ENCODE measurements at regions not wholly inside any gene's neighbourhood (a gene's known extent, or its start where the extent isn't known, plus 50 kb on each side); places are given as distances from the start of the nearest gene placed in this dataset. TPM values are rescaled to one million over a fixed set of nuclear protein-coding genes. Genes with fewer than 3 reads are reported as not detected.

DNA sequence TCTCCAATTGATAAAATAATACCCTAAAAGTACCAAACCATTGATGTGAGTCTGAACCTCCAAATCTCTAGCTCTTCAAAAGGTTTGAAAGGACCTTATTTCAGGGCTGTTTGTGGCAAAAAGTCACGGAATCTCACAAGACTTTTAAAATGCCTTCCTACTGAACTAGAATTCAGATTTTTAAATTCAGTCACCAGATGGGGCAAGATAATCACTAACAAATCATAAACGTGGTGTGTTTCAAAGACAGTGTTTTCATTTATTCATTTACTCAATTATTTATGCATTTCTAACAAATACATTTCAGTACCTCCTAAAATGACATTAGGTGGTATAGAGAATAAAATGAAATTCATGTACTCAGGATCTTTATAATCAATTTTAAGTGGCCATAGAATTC, 68.2 kb upstream of the SMC2 start:
- Histone ChIP-seq H3K4me2 (ENCODE audit: low read length, poor library complexity, severe bottlenecking) (no peak overlapping the region), H3K9ac (ENCODE audit: low read length) (no peak overlapping the region), H3K36me3 (ENCODE audit: control insufficient read depth in 1 of 2, insufficient read depth in 2 of 2, low read depth in 1 of 2, low read length in 2 of 2) (no peaks in the 10 kb centered on the region), H3K4me1 (ENCODE audit: control insufficient read depth, insufficient read depth, low read depth, low read length) (no peaks in the 10 kb centered on the region), H3K23ac (ENCODE audit: low read length in 2 of 2) (no peak overlapping the region), H2BK12ac (ENCODE audit: low read length in 2 of 2) (no peak overlapping the region), H3K18ac (ENCODE audit: low read depth in 1 of 2, low read length in 2 of 2) (no peak overlapping the region), H3K9me3 (ENCODE audit: control insufficient read depth, low read length) (no peaks in the 10 kb centered on the region), H2BK120ac (ENCODE audit: low read depth, low read length) (no peak overlapping the region), H3K4me3 (ENCODE audit: insufficient read depth in 1 of 2, low read depth in 1 of 2, low read length in 2 of 2) (no peak overlapping the region), H4K91ac (ENCODE audit: low read length) (no peak overlapping the region), H3K27me3 (ENCODE audit: control insufficient read depth in 1 of 2, insufficient read depth in 1 of 2, low read length in 2 of 2) (no peaks in the 10 kb centered on the region), H3K27ac (ENCODE audit: low read length, poor library complexity, severe bottlenecking) (no peak overlapping the region), H2BK15ac (ENCODE audit: low read depth, poor library complexity, severe bottlenecking) (no peak overlapping the region), H2AFZ (ENCODE audit: low read depth, low read length) (no peak overlapping the region), H3K4ac (ENCODE audit: low read depth in 1 of 2, low read length in 2 of 2) (no peak overlapping the region), H4K8ac (ENCODE audit: low read length) (no peak overlapping the region), H2AK5ac (ENCODE audit: low read length, severe bottlenecking) (no peak overlapping the region), H3K14ac (ENCODE audit: low read length in 2 of 2) (no peak overlapping the region), H3K79me1 (replicated peaks; ENCODE audit: low read length, poor library complexity, severe bottlenecking) (no peaks in the 10 kb centered on the region), H2BK5ac (ENCODE audit: low read depth, low read length, poor library complexity, severe bottlenecking) (no peak overlapping the region)
- no peak for DNase-seq
- WGBS, result 86% methylated on average over 1 of the region's 2 CpGs

GRCh38 chr9:104027295-104027694, 66.8 kb upstream of the SMC2 start:
- Histone ChIP-seq H3K4me3 (ENCODE audit: insufficient read depth in 1 of 2, low read depth in 1 of 2, low read length in 2 of 2) (no peak overlapping the region), H3K4ac (ENCODE audit: low read depth in 1 of 2, low read length in 2 of 2) (no peak overlapping the region), H3K4me2 (ENCODE audit: low read length, poor library complexity, severe bottlenecking) (no peak overlapping the region), H3K9ac (ENCODE audit: low read length) (no peak overlapping the region), H3K27me3 (ENCODE audit: control insufficient read depth in 1 of 2, insufficient read depth in 1 of 2, low read length in 2 of 2) (no peaks in the 10 kb centered on the region), H3K18ac (ENCODE audit: low read depth in 1 of 2, low read length in 2 of 2) (no peak overlapping the region), H3K79me1 (replicated peaks; ENCODE audit: low read length, poor library complexity, severe bottlenecking) (no peaks in the 10 kb centered on the region), H3K4me1 (ENCODE audit: control insufficient read depth, insufficient read depth, low read depth, low read length) (no peaks in the 10 kb centered on the region), H4K8ac (ENCODE audit: low read length) (no peak overlapping the region), H2BK15ac (ENCODE audit: low read depth, poor library complexity, severe bottlenecking) (no peak overlapping the region), H2AFZ (ENCODE audit: low read depth, low read length) (no peak overlapping the region), H3K23ac (ENCODE audit: low read length in 2 of 2) (no peak overlapping the region), H2BK5ac (ENCODE audit: low read depth, low read length, poor library complexity, severe bottlenecking) (no peak overlapping the region), H4K91ac (ENCODE audit: low read length) (no peak overlapping the region), H2AK5ac (ENCODE audit: low read length, severe bottlenecking) (no peak overlapping the region), H3K14ac (ENCODE audit: low read length in 2 of 2) (no peak overlapping the region), H2BK12ac (ENCODE audit: low read length in 2 of 2) (no peak overlapping the region), H3K9me3 (ENCODE audit: control insufficient read depth, low read length) (no peaks in the 10 kb centered on the region), H3K36me3 (ENCODE audit: control insufficient read depth in 1 of 2, insufficient read depth in 2 of 2, low read depth in 1 of 2, low read length in 2 of 2) (no peaks in the 10 kb centered on the region), H2BK120ac (ENCODE audit: low read depth, low read length) (no peak overlapping the region), H3K27ac (ENCODE audit: low read length, poor library complexity, severe bottlenecking) (no peak overlapping the region)
- DNase-seq, result no peak
- WGBS, result 58% methylated on average over 5 of the region's 5 CpGs

DNA sequence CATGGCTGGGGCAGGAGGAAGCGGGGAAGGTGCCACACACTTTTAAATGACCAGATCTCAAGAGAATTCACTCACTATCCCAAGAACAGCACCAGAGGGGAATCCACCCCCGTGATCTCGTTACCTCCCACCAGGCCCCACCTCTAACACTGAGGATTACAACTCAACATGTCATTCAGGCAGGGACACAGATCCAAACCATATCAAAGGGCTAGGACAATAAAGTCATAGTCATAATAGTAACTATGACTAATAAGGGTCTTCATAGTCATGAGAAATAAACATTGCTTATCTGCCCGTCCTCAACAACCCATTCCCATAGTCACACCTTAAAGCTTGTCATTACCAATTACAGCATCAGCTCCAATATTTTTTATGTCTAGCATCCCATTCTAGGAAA, 65.3 kb upstream of the SMC2 start:
- H3K27me3 ChIP-seq (ENCODE audit: control insufficient read depth in 1 of 2, insufficient read depth in 1 of 2, low read length in 2 of 2), result no peaks in the 10 kb centered on the region
- H3K4me2 ChIP-seq (ENCODE audit: low read length, poor library complexity, severe bottlenecking), result no peak overlapping the region
- no peak for DNase-seq
- H3K23ac ChIP-seq (ENCODE audit: low read length in 2 of 2), result no peak overlapping the region
- H3K36me3 ChIP-seq (ENCODE audit: control insufficient read depth in 1 of 2, insufficient read depth in 2 of 2, low read depth in 1 of 2, low read length in 2 of 2), result no peaks in the 10 kb centered on the region
- H3K18ac ChIP-seq (ENCODE audit: low read depth in 1 of 2, low read length in 2 of 2), result no peak overlapping the region
- no peak overlapping the region for H3K4me3 ChIP-seq (ENCODE audit: insufficient read depth in 1 of 2, low read depth in 1 of 2, low read length in 2 of 2)
- H2AFZ ChIP-seq (ENCODE audit: low read depth, low read length), result no peak overlapping the region
- H2BK120ac ChIP-seq (ENCODE audit: low read depth, low read length), result no peak overlapping the region
- H3K9me3 ChIP-seq (ENCODE audit: control insufficient read depth, low read length), result no peaks in the 10 kb centered on the region
- H2BK5ac ChIP-seq (ENCODE audit: low read depth, low read length, poor library complexity, severe bottlenecking), result no peak overlapping the region
- no peak overlapping the region for H4K8ac ChIP-seq (ENCODE audit: low read length)
- no peak overlapping the region for H3K14ac ChIP-seq (ENCODE audit: low read length in 2 of 2)
- WGBS, result 76% methylated on average over 2 of the region's 4 CpGs
- H3K9ac ChIP-seq (ENCODE audit: low read length), result no peak overlapping the region
- no peak overlapping the region for H4K91ac ChIP-seq (ENCODE audit: low read length)
- H3K27ac ChIP-seq (ENCODE audit: low read length, poor library complexity, severe bottlenecking), result no peak overlapping the region
- H2AK5ac ChIP-seq (ENCODE audit: low read length, severe bottlenecking), result no peak overlapping the region
- H2BK15ac ChIP-seq (ENCODE audit: low read depth, poor library complexity, severe bottlenecking), result no peak overlapping the region
- H2BK12ac ChIP-seq (ENCODE audit: low read length in 2 of 2), result no peak overlapping the region
- H3K4me1 ChIP-seq (ENCODE audit: control insufficient read depth, insufficient read depth, low read depth, low read length), result no peaks in the 10 kb centered on the region
- no peaks in the 10 kb centered on the region for H3K79me1 ChIP-seq (replicated peaks; ENCODE audit: low read length, poor library complexity, severe bottlenecking)
- H3K4ac ChIP-seq (ENCODE audit: low read depth in 1 of 2, low read length in 2 of 2), result no peak overlapping the region

Small RNAs in the stretch of these regions (small RNA-seq; reads per million reads assigned to genes)
- not detected for gene RNA5SP291 (ENCODE audit: low read depth)
